GM12874 (cell line): ENCODE measurements at regions not wholly inside any gene's neighbourhood (a gene's known extent, or its start where the extent isn't known, plus 50 kb on each side); places are given as distances from the start of the nearest gene placed in this dataset.

ENCODE experiments used
- TF ChIP-seq, protein P1 (sequence below): IDR thresholded peaks from 2 replicates; pipeline ENCODE4 v1.5.1; 2011; ENCODE audit warnings: low read depth, mild to moderate bottlenecking, control low read depth, low read length, moderate library complexity; ENCODE audit not compliant: insufficient read depth

DNA sequence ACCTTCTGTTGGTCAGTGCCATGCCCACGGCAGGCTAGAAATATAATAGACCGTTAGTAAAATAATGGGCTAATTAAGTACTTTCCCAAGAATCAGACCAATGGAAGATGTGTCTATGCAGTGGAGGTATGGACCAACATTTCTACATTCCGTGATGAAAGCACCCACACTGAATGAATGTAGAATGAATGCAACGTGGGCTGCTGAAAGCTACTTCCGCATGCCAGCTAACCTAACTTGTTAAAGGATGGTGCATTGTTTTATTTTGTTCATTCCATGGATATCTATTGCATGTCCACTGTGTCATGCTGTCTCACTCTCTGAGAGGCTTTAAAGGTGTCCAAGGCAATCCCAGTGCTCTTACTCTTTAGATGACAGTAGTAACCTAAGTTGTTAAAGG lies 112.9 kb upstream of the CAV2 start:
- TF ChIP-seq, protein P1, sequence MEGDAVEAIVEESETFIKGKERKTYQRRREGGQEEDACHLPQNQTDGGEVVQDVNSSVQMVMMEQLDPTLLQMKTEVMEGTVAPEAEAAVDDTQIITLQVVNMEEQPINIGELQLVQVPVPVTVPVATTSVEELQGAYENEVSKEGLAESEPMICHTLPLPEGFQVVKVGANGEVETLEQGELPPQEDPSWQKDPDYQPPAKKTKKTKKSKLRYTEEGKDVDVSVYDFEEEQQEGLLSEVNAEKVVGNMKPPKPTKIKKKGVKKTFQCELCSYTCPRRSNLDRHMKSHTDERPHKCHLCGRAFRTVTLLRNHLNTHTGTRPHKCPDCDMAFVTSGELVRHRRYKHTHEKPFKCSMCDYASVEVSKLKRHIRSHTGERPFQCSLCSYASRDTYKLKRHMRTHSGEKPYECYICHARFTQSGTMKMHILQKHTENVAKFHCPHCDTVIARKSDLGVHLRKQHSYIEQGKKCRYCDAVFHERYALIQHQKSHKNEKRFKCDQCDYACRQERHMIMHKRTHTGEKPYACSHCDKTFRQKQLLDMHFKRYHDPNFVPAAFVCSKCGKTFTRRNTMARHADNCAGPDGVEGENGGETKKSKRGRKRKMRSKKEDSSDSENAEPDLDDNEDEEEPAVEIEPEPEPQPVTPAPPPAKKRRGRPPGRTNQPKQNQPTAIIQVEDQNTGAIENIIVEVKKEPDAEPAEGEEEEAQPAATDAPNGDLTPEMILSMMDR = no peak

DNA sequence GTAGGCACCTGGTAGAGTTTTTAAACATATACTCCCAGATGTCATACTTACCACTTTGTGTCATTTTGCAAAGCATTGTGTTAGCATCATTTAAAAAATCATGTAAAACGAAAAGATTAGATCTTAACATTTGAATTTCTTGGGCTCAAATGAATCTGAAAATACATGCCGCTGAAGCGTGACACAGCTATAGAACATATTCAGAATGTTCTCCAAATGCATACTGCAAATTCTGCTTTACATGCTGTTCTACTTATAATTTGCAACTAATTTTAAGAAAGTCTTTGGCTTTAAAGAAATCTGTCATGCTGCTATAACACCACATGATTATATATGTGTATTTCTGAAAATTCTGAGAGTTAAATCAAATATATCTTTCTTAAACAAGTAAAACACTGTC lies 109.2 kb upstream of the CAV2 start:
- TF ChIP-seq, protein P1 = no peak

DNA sequence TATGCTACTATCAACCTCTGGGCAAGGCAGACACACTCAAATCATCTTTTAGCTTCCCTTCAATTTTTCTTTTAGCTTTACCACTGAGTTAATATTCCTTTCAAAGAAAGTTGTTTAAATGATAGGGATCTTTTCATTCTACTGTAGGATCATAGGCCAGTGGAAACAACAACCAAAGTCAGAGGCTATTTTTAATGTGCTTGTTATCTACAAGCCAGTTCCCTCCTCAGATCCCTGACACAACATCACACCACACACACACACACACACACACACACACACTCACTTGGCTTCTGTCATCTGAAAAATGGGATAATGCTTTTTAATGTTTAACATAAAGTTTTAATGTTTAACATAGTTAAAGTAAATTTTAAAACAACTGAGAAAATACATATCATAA lies 106.7 kb upstream of the CAV2 start:
- TF ChIP-seq, protein P1 = no peak

DNA sequence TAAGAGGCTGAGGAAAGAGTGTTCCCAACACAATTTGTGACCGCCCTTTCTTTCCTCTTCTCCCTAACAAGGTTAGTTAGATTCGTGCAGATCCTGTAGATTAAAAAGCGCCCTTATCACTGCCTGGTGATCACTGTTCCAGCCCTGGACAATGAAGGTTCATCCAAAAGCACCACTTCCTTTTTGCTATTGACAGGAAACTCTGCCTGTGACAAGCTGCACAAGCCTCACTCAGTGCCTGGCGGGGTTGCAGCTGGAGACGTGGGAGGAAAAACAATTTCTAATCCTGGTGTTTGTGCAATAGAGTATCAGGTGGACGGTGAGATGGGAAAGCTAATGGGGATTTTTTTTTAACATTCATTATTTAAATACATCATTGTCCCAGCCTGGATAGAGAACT lies 105.9 kb upstream of the CAV2 start:
- TF ChIP-seq, protein P1 = no peak

DNA sequence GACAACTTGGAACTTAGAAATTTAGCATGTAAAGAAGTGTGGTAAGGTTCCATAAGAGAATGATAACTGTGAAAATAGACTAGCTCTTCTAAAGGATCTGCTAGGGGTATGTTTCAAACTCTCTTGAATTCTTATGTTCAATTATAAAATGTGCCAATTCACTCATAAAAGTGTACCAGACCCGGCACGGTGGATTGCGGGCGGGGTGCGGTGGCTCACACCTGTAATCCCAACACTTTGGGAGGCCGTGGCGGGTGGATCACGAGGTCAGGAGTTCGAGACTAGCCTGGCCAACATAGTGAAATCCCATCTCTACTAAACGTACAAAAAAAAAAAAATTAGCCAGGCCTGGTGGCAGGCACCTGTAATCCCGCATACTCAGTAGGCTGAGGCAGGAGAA lies 105.4 kb upstream of the CAV2 start:
- TF ChIP-seq, protein P1 = no peak

DNA sequence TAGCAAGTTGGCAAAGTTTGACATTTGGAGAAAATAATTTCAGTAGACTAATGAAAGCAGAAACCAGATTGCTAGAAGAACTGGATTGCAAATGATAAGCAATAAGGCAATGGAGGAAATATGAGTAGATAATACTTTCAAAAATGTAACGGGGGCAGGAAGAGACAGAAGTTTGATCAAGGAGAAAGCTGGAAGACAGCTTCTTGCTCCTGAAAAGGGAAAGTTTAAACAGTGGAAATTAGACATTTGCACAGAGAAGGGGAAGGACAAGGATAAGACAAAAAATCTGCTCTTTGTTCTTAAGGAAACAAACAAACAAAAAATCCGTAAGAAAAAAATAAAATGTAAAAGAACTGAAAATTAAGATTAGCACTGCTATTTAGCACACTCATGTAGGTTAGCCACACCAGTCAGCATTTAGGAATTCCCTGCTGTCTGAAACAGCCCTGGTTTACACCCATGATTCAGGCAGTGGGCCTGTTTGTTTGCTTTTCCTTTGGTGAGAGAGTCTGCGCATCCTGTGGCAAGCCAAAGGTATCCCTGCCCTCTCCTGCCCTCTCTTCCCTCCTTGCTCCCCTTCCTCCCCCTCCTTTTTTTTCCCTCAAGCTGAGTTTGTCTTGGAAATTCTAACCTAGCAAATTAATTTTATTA lies 104.3 kb upstream of the CAV2 start:
- TF ChIP-seq, protein P1 = no peak

DNA sequence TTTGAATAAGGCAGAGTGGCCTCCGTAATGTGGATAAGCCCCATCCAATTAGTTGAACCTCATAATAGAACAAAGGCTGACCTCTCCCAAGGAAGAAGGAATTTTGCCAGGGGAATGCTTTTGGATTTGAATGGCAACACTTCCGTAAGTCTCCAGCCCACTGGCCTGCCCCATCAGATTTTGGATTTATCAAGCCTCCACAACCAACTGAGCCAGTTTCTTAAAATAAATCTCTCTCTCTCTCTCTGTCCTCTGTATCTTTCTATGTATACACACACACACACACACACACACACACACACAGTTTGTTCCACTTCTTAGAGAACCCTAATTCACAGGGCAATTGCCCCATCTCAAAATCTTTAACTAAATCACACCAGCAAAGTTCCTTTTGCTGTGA lies 100.9 kb upstream of the CAV2 start:
- TF ChIP-seq, protein P1 = no peak
